Neural cell (in vitro differentiated cells): ENCODE measurements at regions not wholly inside any gene's neighbourhood (a gene's known extent, or its start where the extent isn't known, plus 50 kb on each side); places are given as distances from the start of the nearest gene placed in this dataset.

Experiments used
- H2AFZ ChIP-seq: fragments of 200-600, 300-800 bp; sonication (generic), shearing (Covaris generic); 2 replicates; pipeline ENCODE4 v1.6.0; 2014; ENCODE audit warnings: low read depth, mild to moderate bottlenecking, antibody characterized with exemption, low read length, moderate library complexity
- H3F3A ChIP-seq: fragments of 200-600 bp; shearing (Covaris generic); 2 replicates; pipeline ENCODE4 v1.6.1; 2016; ENCODE audit warnings: mild to moderate bottlenecking, moderate library complexity, mixed read lengths, antibody characterized with exemption, low read length; ENCODE audit not compliant: insufficient read depth, poor library complexity, severe bottlenecking
- H3K27ac ChIP-seq: fragments of 200-600, 300-800 bp; sonication (generic), shearing (Covaris generic); 2 replicates; pipeline ENCODE4 v1.5.1; 2014; ENCODE audit warnings: mild to moderate bottlenecking, low read length, moderate library complexity
- H3K27me3 ChIP-seq: fragments of 300-800, 200-600 bp; sonication (generic), shearing (Covaris generic); 2 replicates; pipeline ENCODE4 v1.6.0; 2014; ENCODE audit warnings: mild to moderate bottlenecking, low read depth, low read length, moderate library complexity; ENCODE audit not compliant: insufficient read depth
- H3K36me3 ChIP-seq: fragments of 300-800, 200-600 bp; sonication (generic), shearing (Covaris generic); 2 replicates; pipeline ENCODE4 v1.5.1; 2014; ENCODE audit warnings: mild to moderate bottlenecking, antibody characterized with exemption, low read length, moderate library complexity; ENCODE audit not compliant: insufficient read depth
- H3K4me2 ChIP-seq: fragments of 300-800, 200-600 bp; sonication (generic), shearing (Covaris generic); 2 replicates; pipeline ENCODE4 v1.6.0; 2014; ENCODE audit warnings: mild to moderate bottlenecking, low read length
- H3K4me3 ChIP-seq: fragments of 300-800, 200-600 bp; sonication (generic), shearing (Covaris generic); 2 replicates; pipeline ENCODE4 v1.5.1; 2014; ENCODE audit warnings: mild to moderate bottlenecking, low read length, moderate library complexity
- H3K79me2 ChIP-seq: fragments of 200-600 bp; shearing (Covaris generic); replicated peaks from 2 replicates; pipeline ENCODE4 v1.6.0; 2014; ENCODE audit warnings: mild to moderate bottlenecking, low read length, moderate library complexity; ENCODE audit not compliant: insufficient read depth
- H3K9ac ChIP-seq: fragments of 300-800, 200-600 bp; sonication (generic), shearing (Covaris generic); 2 replicates; pipeline ENCODE4 v1.6.1; 2016; ENCODE audit warnings: mild to moderate bottlenecking, low read length, mixed read lengths
- H3K9me2 ChIP-seq: fragments of 200-600 bp; shearing (Covaris generic); 2 replicates; pipeline ENCODE4 v1.6.1; 2016; ENCODE audit warnings: mild to moderate bottlenecking, low read length, mixed read lengths; ENCODE audit not compliant: insufficient read depth
- H3K9me3 ChIP-seq: fragments of 200-600, 300-800 bp; sonication (generic), shearing (Covaris generic); 2 replicates; pipeline ENCODE4 v1.6.1; 2016; ENCODE audit warnings: mild to moderate bottlenecking, mixed run types, low read length, moderate library complexity, mixed read lengths
- H4K20me1 ChIP-seq: fragments of 200-600 bp; shearing (Covaris generic); 2 replicates; pipeline ENCODE4 v1.6.1; 2016; ENCODE audit warnings: mild to moderate bottlenecking, mixed run types; ENCODE audit not compliant: insufficient read depth
- EP300 ChIP-seq: fragments of 450-650 bp; conservative IDR thresholded peaks from 2 replicates; pipeline ENCODE4 v1.6.1; 2014; ENCODE audit warnings: antibody characterized with exemption, mild to moderate bottlenecking, moderate library complexity; ENCODE audit not compliant: poor library complexity, severe bottlenecking
- EZH2 ChIP-seq: fragments of 200-600, 300-800 bp; shearing (Covaris generic), sonication (generic); IDR thresholded peaks from 2 replicates; pipeline ENCODE4 v1.6.1; 2014; ENCODE audit warnings: antibody characterized with exemption, low read length, borderline replicate concordance, mild to moderate bottlenecking; ENCODE audit not compliant: insufficient read depth, poor library complexity, severe bottlenecking
- MXI1 ChIP-seq: fragments of 450-650 bp; conservative IDR thresholded peaks from 2 replicates; pipeline ENCODE4 v1.6.1; 2014; ENCODE audit warnings: antibody characterized with exemption, mild to moderate bottlenecking; ENCODE audit not compliant: poor library complexity, severe bottlenecking
- POLR2AphosphoS5 ChIP-seq: IDR thresholded peaks from 2 replicates; pipeline ENCODE4 v1.6.1; 2012
- RAD21 ChIP-seq: fragments of 450-650 bp; conservative IDR thresholded peaks from 2 replicates; pipeline ENCODE4 v1.6.1; 2014; ENCODE audit warnings: antibody characterized with exemption, mild to moderate bottlenecking, moderate library complexity
- SMC3 ChIP-seq: fragments of 450-650 bp; conservative IDR thresholded peaks from 2 replicates; pipeline ENCODE4 v1.6.1; 2014; ENCODE audit warnings: antibody characterized with exemption, mild to moderate bottlenecking, moderate library complexity; ENCODE audit not compliant: poor library complexity
- TAF1 ChIP-seq: IDR thresholded peaks from 2 replicates; pipeline ENCODE4 v1.6.1; 2012; ENCODE audit warnings: low read depth
- TF ChIP-seq, protein P1 (sequence below): fragments of 450-650 bp; IDR thresholded peaks from 2 replicates; pipeline ENCODE4 v1.5.1; 2014; ENCODE audit warnings: antibody characterized with exemption, mild to moderate bottlenecking, moderate library complexity; ENCODE audit not compliant: poor library complexity, severe bottlenecking
- TF ChIP-seq, protein P2 (sequence below): IDR thresholded peaks from 2 replicates; pipeline ENCODE4 v1.6.1; 2012; ENCODE audit warnings: borderline replicate concordance

GRCh38 chrX:95889279-95889678 lies 795.4 kb upstream of the DIAPH2 start:
- Histone ChIP-seq H3K27ac (peak overlapping the region; percentile 65), H4K20me1 (no peaks in the 10 kb centered on the region), H3K4me2 (no peak overlapping the region), H3K27me3 (no peaks in the 10 kb centered on the region), H3F3A (no peaks in the 10 kb centered on the region), H3K4me3 (no peak overlapping the region), H3K9me2 (no peaks in the 10 kb centered on the region), H2AFZ (no peak overlapping the region), H3K9ac (no peak overlapping the region), H3K9me3 (no peaks in the 10 kb centered on the region), H3K79me2 (no peaks in the 10 kb centered on the region), H3K36me3 (no peaks in the 10 kb centered on the region)
- TF ChIP-seq POLR2AphosphoS5 (no peak), EP300 (no peak), MXI1 (no peak), TAF1 (no peak), EZH2 (no peak), RAD21 (no peak)
- TF ChIP-seq, protein P1, sequence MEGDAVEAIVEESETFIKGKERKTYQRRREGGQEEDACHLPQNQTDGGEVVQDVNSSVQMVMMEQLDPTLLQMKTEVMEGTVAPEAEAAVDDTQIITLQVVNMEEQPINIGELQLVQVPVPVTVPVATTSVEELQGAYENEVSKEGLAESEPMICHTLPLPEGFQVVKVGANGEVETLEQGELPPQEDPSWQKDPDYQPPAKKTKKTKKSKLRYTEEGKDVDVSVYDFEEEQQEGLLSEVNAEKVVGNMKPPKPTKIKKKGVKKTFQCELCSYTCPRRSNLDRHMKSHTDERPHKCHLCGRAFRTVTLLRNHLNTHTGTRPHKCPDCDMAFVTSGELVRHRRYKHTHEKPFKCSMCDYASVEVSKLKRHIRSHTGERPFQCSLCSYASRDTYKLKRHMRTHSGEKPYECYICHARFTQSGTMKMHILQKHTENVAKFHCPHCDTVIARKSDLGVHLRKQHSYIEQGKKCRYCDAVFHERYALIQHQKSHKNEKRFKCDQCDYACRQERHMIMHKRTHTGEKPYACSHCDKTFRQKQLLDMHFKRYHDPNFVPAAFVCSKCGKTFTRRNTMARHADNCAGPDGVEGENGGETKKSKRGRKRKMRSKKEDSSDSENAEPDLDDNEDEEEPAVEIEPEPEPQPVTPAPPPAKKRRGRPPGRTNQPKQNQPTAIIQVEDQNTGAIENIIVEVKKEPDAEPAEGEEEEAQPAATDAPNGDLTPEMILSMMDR = no peak

DNA sequence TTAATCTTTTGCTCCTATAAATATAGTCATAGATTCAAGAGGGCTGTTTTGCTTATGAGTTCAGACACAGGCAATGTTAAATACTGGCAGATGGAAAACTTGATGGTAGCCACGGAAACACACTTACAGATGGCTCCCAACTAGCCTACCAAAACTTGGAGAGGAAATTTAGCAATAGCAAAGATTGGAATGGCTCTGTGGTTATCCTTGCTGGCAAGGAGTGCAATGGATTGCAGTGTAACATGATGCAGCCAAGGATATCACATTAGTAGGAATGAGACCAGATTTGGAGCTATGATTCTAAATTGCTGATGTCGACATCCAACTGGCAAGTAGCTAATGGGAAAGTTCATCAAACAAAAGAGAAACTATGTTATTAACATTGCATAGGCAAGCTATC lies 791.0 kb upstream of the DIAPH2 start:
- no peaks in the 10 kb centered on the region for H3K27me3 ChIP-seq
- H3K9me3 ChIP-seq = no peaks in the 10 kb centered on the region
- H3K79me2 ChIP-seq = no peaks in the 10 kb centered on the region
- no peak overlapping the region for H3K9ac ChIP-seq
- H3F3A ChIP-seq = no peaks in the 10 kb centered on the region
- no peak overlapping the region for H3K27ac ChIP-seq
- no peak overlapping the region for H2AFZ ChIP-seq
- TF ChIP-seq EP300 = no peak
- no peaks in the 10 kb centered on the region for H3K9me2 ChIP-seq
- no peaks in the 10 kb centered on the region for H4K20me1 ChIP-seq
- no peaks in the 10 kb centered on the region for H3K36me3 ChIP-seq
- no peak overlapping the region for H3K4me3 ChIP-seq
- H3K4me2 ChIP-seq = no peak overlapping the region

GRCh38 chrX:95903490-95903889 lies 781.2 kb upstream of the DIAPH2 start:
- no peak overlapping the region for H3K4me3 ChIP-seq
- H3K9me2 ChIP-seq = no peaks in the 10 kb centered on the region
- no peak overlapping the region for H3K4me2 ChIP-seq
- no peak overlapping the region for H3K9ac ChIP-seq
- no peaks in the 10 kb centered on the region for H3K79me2 ChIP-seq
- H3K27me3 ChIP-seq = no peaks in the 10 kb centered on the region
- no peak for TF ChIP-seq RAD21
- TF ChIP-seq, protein P1 = no peak
- TF ChIP-seq, protein P2, sequence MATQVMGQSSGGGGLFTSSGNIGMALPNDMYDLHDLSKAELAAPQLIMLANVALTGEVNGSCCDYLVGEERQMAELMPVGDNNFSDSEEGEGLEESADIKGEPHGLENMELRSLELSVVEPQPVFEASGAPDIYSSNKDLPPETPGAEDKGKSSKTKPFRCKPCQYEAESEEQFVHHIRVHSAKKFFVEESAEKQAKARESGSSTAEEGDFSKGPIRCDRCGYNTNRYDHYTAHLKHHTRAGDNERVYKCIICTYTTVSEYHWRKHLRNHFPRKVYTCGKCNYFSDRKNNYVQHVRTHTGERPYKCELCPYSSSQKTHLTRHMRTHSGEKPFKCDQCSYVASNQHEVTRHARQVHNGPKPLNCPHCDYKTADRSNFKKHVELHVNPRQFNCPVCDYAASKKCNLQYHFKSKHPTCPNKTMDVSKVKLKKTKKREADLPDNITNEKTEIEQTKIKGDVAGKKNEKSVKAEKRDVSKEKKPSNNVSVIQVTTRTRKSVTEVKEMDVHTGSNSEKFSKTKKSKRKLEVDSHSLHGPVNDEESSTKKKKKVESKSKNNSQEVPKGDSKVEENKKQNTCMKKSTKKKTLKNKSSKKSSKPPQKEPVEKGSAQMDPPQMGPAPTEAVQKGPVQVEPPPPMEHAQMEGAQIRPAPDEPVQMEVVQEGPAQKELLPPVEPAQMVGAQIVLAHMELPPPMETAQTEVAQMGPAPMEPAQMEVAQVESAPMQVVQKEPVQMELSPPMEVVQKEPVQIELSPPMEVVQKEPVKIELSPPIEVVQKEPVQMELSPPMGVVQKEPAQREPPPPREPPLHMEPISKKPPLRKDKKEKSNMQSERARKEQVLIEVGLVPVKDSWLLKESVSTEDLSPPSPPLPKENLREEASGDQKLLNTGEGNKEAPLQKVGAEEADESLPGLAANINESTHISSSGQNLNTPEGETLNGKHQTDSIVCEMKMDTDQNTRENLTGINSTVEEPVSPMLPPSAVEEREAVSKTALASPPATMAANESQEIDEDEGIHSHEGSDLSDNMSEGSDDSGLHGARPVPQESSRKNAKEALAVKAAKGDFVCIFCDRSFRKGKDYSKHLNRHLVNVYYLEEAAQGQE = no peak
- TF ChIP-seq EP300 = no peak
- TF ChIP-seq TAF1 = no peak
- no peak for TF ChIP-seq POLR2AphosphoS5
- no peak for TF ChIP-seq MXI1
- no peak for TF ChIP-seq EZH2
- TF ChIP-seq SMC3 = no peak
- H3K9me3 ChIP-seq = no peaks in the 10 kb centered on the region
- no peaks in the 10 kb centered on the region for H3F3A ChIP-seq
- no peaks in the 10 kb centered on the region for H3K36me3 ChIP-seq
- H3K27ac ChIP-seq = no peak overlapping the region
- H2AFZ ChIP-seq = no peak overlapping the region
- no peaks in the 10 kb centered on the region for H4K20me1 ChIP-seq
